GM21529 (cell line): ENCODE measurements at regions not wholly inside any gene's neighbourhood (a gene's known extent, or its start where the extent isn't known, plus 50 kb on each side); places are given as distances from the start of the nearest gene placed in this dataset.
"Not testable (repeated sequence)": the region's sequence is repeated elsewhere in the genome, so short reads cannot be mapped to it uniquely, and the experiment has no call there.

Experiments
- ATAC-seq: cut with Tn5 transposase; IDR thresholded peaks from one replicate; pipeline ENCODE4 v1.9.1; 2021; ENCODE audit not compliant: unreplicated experiment

GRCh38 chr2:41222593-41222992 is 770.7 kb upstream of the SLC8A1 start:
- ATAC-seq = no peak

- no peak for ATAC-seq
Observed at GRCh38 chr2:41234093-41234492, 782.2 kb upstream of the SLC8A1 start.

- ATAC-seq = no peak
Observed at GRCh38 chr2:41241325-41242000, 789.6 kb upstream of the SLC8A1 start.

DNA sequence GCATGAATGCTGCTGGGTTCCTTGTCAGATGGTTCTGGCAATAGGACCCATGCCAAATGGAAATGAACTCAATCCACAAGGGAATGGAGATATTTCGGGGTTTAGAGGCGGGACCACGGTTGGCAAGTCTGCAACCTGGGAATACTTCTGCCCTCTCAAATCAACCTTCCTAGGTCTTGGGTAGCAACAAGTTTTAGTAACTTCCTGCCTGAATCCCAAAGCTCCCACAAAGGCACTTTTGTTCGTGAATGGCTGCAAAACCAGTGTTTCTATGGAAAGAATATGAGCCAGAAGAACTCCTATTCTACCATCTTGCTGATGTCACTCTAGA is 790.1 kb upstream of the SLC8A1 start:
- no peak for ATAC-seq

GRCh38 chr2:41267929-41268659 is 779.7 kb upstream of the PKDCC start:
- ATAC-seq = no peak

DNA sequence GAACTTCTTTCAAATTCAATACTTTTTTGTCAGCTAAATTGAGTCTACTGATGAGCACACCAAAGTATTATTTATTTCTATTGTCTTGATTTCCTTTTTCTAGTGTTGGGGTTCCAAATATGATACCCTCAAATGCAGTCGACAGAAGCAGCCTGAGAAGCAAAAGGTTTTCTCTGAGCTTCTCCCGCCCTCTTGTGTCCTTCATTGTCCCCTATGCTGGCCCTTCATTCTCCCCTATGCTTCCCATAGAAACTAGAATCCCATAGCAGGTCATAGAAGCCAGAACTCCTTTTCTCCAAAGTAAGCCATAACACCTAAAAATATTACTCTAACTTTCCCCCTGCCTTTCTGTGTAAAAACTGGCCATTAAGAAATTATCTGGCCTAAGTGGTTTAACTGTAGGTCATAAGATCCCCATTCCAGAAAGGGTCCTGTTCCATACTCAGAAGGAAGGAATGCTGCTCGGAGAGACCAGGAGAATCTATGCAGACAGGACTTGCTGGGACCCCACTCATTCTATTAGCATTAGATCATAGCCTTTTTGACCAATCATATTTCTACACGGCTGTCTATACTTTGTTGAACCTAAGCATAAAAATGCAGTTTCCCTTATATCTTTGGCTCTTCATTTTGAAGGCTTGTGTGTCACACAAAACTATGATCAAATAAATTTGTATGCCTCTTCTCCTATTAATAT is 764.6 kb upstream of the PKDCC start:
- ATAC-seq = no peak

GRCh38 chr2:41293491-41293890 is 754.3 kb upstream of the PKDCC start:
- ATAC-seq = no peak

- ATAC-seq = no peak
Observed at GRCh38 chr2:41294331-41294730, 753.5 kb upstream of the PKDCC start.

DNA sequence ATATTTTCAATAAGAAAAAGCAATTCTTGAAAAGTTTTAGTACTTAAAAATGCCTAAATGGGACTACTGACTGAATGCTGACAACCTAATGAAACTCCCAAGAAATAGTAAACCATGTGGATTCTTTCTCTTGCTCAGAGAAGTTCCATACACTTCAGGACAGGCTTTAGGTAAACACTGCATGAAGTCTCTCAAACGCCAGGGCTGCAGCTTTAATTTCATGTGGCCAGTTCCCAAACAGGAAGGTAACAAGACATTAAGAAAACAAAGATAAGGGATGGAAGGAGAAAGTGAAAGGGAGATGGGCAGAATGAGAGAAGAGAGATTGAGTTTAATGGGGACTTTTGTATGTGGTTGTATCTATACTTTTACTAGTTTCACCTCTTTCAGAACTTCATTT is 734.7 kb upstream of the PKDCC start:
- no peak for ATAC-seq

GRCh38 chr2:41314511-41315070 is 733.2 kb upstream of the PKDCC start:
- ATAC-seq = no peak

DNA sequence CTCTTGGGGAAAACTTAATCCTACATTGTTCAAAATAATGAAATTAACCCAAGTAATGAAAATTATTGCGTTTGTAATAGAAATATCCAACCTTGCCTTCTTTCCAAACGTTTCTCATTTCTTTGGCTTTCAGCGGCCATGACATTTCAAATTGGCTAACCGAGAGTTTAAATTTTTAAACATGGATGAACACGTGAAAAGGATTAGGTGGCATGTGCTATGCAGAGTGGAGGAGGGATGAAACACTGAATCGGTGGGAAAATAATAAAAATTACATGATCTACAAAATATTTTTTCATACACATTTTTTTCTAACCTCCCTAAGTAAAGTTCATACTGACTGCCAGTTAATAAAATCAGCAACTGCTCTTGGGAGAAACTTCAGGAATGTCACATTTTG is 728.4 kb upstream of the PKDCC start:
- ATAC-seq = no peak

DNA sequence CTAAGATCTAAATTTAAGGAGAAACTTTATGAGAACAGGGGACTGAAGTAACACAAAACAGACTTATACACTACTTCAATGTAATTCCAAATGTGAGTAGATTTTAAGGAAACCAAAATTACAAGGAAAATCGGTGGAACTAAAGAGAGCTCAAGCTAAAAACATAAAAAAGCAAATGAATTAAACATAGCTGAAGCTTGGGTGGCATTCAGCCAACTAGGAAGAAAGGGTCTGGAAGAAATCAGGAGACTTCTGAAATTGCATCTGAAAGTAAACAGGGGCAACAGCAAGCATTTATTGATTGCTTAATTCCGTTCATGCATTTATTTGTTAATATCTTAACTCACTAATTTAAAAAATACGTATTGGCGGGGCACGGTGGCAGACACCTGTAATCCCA is 727.3 kb upstream of the PKDCC start:
- no peak for ATAC-seq

- ATAC-seq = no peak
Observed at GRCh38 chr2:41321351-41321750, 726.5 kb upstream of the PKDCC start.

DNA sequence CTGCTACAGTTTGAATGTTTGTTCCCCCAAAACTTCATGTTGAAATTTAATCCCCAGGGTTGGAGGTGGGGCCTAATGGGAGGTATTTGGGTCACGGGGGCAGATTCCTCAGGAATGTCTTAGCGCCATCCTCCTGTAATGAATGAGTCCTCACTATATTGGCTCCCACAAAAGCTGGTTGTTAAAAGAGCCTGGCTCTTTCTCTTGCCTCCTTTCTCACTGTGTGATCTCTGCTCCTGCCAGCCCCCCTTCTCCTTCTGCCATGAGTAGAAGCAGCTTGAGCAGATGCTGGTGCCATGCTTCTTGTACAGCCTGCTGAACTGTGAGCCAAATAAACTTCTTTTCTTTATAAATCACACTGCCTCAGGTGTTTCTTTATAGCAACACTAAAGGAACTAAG is 721.0 kb upstream of the PKDCC start:
- no peak for ATAC-seq

DNA sequence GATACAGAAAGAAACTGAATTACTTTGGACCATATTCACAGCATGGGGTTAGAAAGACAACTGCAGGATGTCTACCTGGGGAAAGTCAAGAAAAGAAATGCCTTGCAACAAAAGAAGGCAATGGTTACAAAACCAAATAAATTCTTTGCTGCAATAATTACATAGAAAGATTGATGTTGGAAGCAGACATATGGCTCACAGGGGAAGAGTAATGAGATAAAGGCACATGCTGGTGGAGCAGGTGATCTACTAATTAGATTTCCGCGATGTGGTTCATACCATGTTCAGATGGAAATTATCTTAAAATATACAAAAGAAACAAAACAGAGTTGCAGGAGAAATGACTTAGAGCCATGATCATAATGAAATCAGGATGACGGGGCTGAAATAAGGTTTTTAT is 718.8 kb upstream of the PKDCC start:
- no peak for ATAC-seq

- no peak for ATAC-seq
Observed at GRCh38 chr2:41334159-41334558, 713.7 kb upstream of the PKDCC start.

DNA sequence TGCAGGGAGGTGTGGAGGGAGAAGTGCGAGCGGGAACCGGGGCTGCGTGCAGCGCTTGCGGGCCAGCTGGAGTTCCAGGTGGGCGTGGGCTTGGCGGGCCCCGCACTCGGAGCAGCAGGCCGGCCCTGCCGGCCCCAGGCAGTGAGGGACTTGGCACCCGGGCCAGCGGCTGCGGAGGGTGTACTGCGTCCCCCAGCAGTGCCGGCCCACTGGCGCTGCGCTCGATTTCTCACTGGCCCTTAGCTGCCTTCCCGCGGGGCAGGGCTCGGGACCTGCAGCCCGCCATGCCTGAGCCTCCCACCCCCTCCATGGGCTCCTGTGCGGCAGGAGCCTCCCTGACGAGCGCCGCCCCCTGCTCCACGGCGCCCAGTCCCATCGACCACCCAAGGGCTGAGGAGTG is 712.2 kb upstream of the PKDCC start:
- ATAC-seq = not testable (repeated sequence)

- no peak for ATAC-seq
Observed at GRCh38 chr2:41337956-41338355, 709.9 kb upstream of the PKDCC start.

DNA sequence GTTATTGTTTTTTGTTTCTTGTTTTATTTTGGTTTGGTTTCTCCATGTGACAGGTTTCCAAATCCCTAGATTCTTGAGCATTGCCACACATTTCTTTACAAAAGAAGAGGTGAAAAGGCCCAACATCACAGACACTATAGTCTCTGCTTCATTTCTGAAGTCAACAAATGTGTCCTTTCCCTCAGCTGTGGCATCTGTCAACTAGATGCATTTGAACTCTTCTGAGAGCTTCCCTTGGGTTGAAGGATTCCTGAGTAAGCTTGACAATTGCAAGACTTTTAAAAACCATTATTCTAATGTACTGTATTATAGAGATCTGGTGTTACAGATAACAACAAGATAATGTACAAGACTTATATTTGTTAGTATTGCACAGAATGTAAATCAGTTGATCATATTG is 703.3 kb upstream of the PKDCC start:
- no peak for ATAC-seq

GRCh38 chr2:41353060-41353459 is 694.8 kb upstream of the PKDCC start:
- ATAC-seq = no peak

GRCh38 chr2:41355794-41356193 is 692.0 kb upstream of the PKDCC start:
- no peak for ATAC-seq

DNA sequence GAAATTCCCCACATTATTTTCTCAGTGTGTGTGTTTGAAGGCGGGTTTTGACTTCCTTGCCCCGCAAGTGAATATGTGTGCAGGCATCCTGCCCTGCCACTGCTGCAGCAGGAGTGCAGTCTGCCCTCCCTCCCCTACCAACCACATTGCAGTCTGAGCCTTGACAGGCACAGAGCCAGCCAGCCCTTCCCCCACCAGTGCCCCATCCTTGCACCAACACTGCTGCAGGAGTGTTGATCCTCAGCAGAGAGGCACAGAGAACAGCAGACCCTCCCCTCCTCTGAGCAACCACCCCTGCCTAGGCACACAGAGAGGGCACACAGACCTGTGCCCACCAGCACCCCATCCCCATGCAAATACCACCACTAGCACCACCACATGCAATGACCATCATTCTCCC is 683.0 kb upstream of the PKDCC start:
- no peak for ATAC-seq
